ENCODE measurements at regions not wholly inside any gene's neighbourhood (a gene's known extent, or its start where the extent isn't known, plus 50 kb on each side); places are given as distances from the start of the nearest gene placed in this dataset.

DNA sequence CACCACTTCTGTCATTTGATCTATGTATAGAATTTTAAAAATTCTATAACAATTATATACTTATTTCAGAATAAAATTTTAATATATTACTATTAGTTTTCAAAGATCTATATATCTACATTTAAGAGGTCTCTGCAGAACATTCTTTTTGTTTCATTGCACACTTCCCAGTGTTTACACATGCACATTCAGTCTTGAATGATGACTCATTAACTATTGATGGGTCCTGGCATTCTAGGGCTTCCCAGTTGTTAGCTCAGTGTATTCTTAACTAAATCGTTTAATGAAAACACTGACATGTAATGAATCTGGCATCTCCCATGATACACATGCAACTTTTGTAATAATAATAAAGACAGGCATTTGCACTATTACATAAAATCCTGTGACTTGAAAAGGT is 324.6 kb downstream of the KLF12 start:
- TF ChIP-seq CTCF (IDR thresholded peaks at IDR 0.05), result no peak
- TF ChIP-seq POLR2A (IDR thresholded peaks at IDR 0.05), result no peak
- no peak for TF ChIP-seq EP300 (IDR thresholded peaks at IDR 0.05)
